ENCODE measurements at regions not wholly inside any gene's neighbourhood (a gene's known extent, or its start where the extent isn't known, plus 50 kb on each side); places are given as distances from the start of the nearest gene placed in this dataset.
"Not testable (repeated sequence)": the region's sequence is repeated elsewhere in the genome, so short reads cannot be mapped to it uniquely, and the experiment has no call there.

GRCh38 chrX:138986866-138987265 lies 275.3 kb upstream of the FGF13 start:
- 81% methylated on average over 1 of the region's 1 CpG; no CpG with 5 or more reads in 1 of the 2 donors for WGBS, 2 donors (ENCODE audit: low coverage in 1 of 2)
- intact Hi-C loops (cut with DNase I; ENCODE audit: low total_unique reads): no loop called here
- Histone ChIP-seq H3K4me3 (no peak overlapping the region), H3K27me3 (no peaks in the 10 kb centered on the region), H3K9me3 (no peaks in the 10 kb centered on the region), H3K36me3 (no peaks in the 10 kb centered on the region), H3K4me1 (no peaks in the 10 kb centered on the region), H3K27ac (no peak overlapping the region)
- TF ChIP-seq CTCF (IDR thresholded peaks at IDR 0.05) (no peak), EP300 (IDR thresholded peaks at IDR 0.05; ENCODE audit: low read depth) (no peak), POLR2A (IDR thresholded peaks at IDR 0.05) (no peak), POLR2AphosphoS5 (IDR thresholded peaks at IDR 0.05) (no peak)
- in situ Hi-C loops (cut with MboI; ENCODE audit: low pct_ligation_motif_present in 1 of 4, low pct_unique_long_range_greater_than_20kb in 1 of 4, low sequenced_read_pairs in 3 of 4): no loop called here
- no peak for DNase-seq

- no peaks in the 10 kb centered on the region for H3K9me3 ChIP-seq
- no peak for DNase-seq
- H3K27ac ChIP-seq: no peak overlapping the region
- intact Hi-C loops (cut with DNase I; ENCODE audit: low total_unique reads): no loop called here
- H3K4me1 ChIP-seq: no peaks in the 10 kb centered on the region
- no peak overlapping the region for H3K4me3 ChIP-seq
- in situ Hi-C loops (cut with MboI; ENCODE audit: low pct_ligation_motif_present in 1 of 4, low pct_unique_long_range_greater_than_20kb in 1 of 4, low sequenced_read_pairs in 3 of 4): no loop called here
- 60% methylated on average over 3 of the region's 3 CpGs; no CpG with 5 or more reads in 1 of the 2 donors for WGBS, 2 donors (ENCODE audit: low coverage in 1 of 2)
- no peaks in the 10 kb centered on the region for H3K36me3 ChIP-seq
- no peaks in the 10 kb centered on the region for H3K27me3 ChIP-seq
- TF ChIP-seq POLR2A (IDR thresholded peaks at IDR 0.05): no peak
- no peak for TF ChIP-seq POLR2AphosphoS5 (IDR thresholded peaks at IDR 0.05)
- TF ChIP-seq CTCF (IDR thresholded peaks at IDR 0.05): no peak
- TF ChIP-seq EP300 (IDR thresholded peaks at IDR 0.05; ENCODE audit: low read depth): no peak
Measured at GRCh38 chrX:138986235-138986634, 274.7 kb upstream of the FGF13 start.

GRCh38 chrX:138982365-138982764 lies 270.8 kb upstream of the FGF13 start:
- DNase-seq: no peak
- 65 to 74% methylated on average over 4 of the region's 4 CpGs for WGBS, 2 donors (ENCODE audit: low coverage in 1 of 2)
- Histone ChIP-seq H3K27ac (no peak overlapping the region), H3K36me3 (no peaks in the 10 kb centered on the region), H3K4me3 (no peak overlapping the region), H3K4me1 (no peaks in the 10 kb centered on the region), H3K9me3 (no peaks in the 10 kb centered on the region), H3K27me3 (no peaks in the 10 kb centered on the region)
- in situ Hi-C loops (cut with MboI; ENCODE audit: low pct_ligation_motif_present in 1 of 4, low pct_unique_long_range_greater_than_20kb in 1 of 4, low sequenced_read_pairs in 3 of 4) (no loop called here), intact Hi-C loops (cut with DNase I; ENCODE audit: low total_unique reads) (no loop called here)
- no peak for TF ChIP-seq CTCF (IDR thresholded peaks at IDR 0.05)
- TF ChIP-seq POLR2AphosphoS5 (IDR thresholded peaks at IDR 0.05): no peak
- no peak for TF ChIP-seq POLR2A (IDR thresholded peaks at IDR 0.05)
- TF ChIP-seq EP300 (IDR thresholded peaks at IDR 0.05; ENCODE audit: low read depth): no peak

GRCh38 chrX:138964501-138964900 lies 253.0 kb upstream of the FGF13 start:
- Histone ChIP-seq H3K36me3 (no peaks in the 10 kb centered on the region), H3K27ac (no peak overlapping the region), H3K4me1 (no peaks in the 10 kb centered on the region), H3K4me3 (no peak overlapping the region), H3K9me3 (no peaks in the 10 kb centered on the region), H3K27me3 (no peaks in the 10 kb centered on the region)
- no peak for DNase-seq
- WGBS, 2 donors (ENCODE audit: low coverage in 1 of 2): 62% methylated on average over 4 of the region's 4 CpGs; no CpG with 5 or more reads in 1 of the 2 donors
- intact Hi-C loops (cut with DNase I; ENCODE audit: low total_unique reads): no loop called here
- TF ChIP-seq CTCF (IDR thresholded peaks at IDR 0.05) (no peak), POLR2AphosphoS5 (IDR thresholded peaks at IDR 0.05) (no peak), EP300 (IDR thresholded peaks at IDR 0.05; ENCODE audit: low read depth) (no peak), POLR2A (IDR thresholded peaks at IDR 0.05) (no peak)
- in situ Hi-C loops (cut with MboI; ENCODE audit: low pct_ligation_motif_present in 1 of 4, low pct_unique_long_range_greater_than_20kb in 1 of 4, low sequenced_read_pairs in 3 of 4): no loop called here

GRCh38 chrX:138962419-138962818 lies 250.9 kb upstream of the FGF13 start:
- 82% methylated on average over 3 of the region's 3 CpGs; no CpG with 5 or more reads in 1 of the 2 donors for WGBS, 2 donors (ENCODE audit: low coverage in 1 of 2)
- H3K4me3 ChIP-seq; in situ Hi-C loops (cut with MboI; ENCODE audit: low pct_ligation_motif_present in 1 of 4, low pct_unique_long_range_greater_than_20kb in 1 of 4, low sequenced_read_pairs in 3 of 4); H3K9me3 ChIP-seq; DNase-seq; H3K27ac ChIP-seq; H3K27me3 ChIP-seq; H3K4me1 ChIP-seq; H3K36me3 ChIP-seq; intact Hi-C loops (cut with DNase I; ENCODE audit: low total_unique reads): not testable (repeated sequence)

All from transverse colon (tissue), 4 donors.